ENCODE measurements at regions not wholly inside any gene's neighbourhood (a gene's known extent, or its start where the extent isn't known, plus 50 kb on each side); places are given as distances from the start of the nearest gene placed in this dataset.

DNA sequence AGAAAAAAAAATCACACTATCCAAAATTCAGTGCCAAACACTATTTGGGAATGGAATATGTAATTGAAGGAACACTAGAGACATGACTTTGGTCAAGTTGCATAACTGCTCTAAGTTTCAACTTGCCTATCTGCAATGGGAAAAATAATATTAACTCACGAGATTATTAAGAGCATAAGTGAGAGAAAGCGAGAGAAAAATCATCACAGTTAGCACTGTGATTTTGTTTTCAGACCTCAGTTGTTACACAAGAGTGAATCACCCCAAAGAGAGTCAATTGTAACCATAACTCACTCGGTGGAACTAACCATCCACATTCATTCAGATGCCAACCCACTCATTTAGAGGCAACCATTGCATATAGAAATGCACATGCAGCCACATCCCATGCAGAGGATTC, 147.1 kb downstream of the NHLRC3 start:
- TF ChIP-seq, protein P1, sequence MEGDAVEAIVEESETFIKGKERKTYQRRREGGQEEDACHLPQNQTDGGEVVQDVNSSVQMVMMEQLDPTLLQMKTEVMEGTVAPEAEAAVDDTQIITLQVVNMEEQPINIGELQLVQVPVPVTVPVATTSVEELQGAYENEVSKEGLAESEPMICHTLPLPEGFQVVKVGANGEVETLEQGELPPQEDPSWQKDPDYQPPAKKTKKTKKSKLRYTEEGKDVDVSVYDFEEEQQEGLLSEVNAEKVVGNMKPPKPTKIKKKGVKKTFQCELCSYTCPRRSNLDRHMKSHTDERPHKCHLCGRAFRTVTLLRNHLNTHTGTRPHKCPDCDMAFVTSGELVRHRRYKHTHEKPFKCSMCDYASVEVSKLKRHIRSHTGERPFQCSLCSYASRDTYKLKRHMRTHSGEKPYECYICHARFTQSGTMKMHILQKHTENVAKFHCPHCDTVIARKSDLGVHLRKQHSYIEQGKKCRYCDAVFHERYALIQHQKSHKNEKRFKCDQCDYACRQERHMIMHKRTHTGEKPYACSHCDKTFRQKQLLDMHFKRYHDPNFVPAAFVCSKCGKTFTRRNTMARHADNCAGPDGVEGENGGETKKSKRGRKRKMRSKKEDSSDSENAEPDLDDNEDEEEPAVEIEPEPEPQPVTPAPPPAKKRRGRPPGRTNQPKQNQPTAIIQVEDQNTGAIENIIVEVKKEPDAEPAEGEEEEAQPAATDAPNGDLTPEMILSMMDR (IDR thresholded peaks at IDR 0.05), result no peak
- no peak for TF ChIP-seq POLR2A (IDR thresholded peaks at IDR 0.05)
